RWPE2 (cell line): ENCODE measurements at regions not wholly inside any gene's neighbourhood (a gene's known extent, or its start where the extent isn't known, plus 50 kb on each side); places are given as distances from the start of the nearest gene placed in this dataset.

Experiments used
- ATAC-seq: fragments of 200-7000 bp; cut with Tn5 transposase; 3 replicates; pipeline ENCODE4 v1.9.1; 2021; ENCODE audit warnings: low read depth
- DNase-seq: peaks from one replicate; pipeline ENCODE4 v3.0.0-alpha.2; 2020; ENCODE audit warnings: low spot score
- H3K27ac ChIP-seq: fragments of 450-650 bp; 2 replicates; pipeline ENCODE4 v1.5.1; 2017; ENCODE audit warnings: mild to moderate bottlenecking; ENCODE audit not compliant: poor library complexity, severe bottlenecking
- H3K27me3 ChIP-seq: fragments of 250-450 bp; sonication (Bioruptor Pico); 2 replicates; pipeline ENCODE4 v1.5.1; 2021; ENCODE audit warnings: mild to moderate bottlenecking, moderate library complexity; ENCODE audit not compliant: insufficient read depth, poor library complexity, severe bottlenecking
- H3K36me3 ChIP-seq: fragments of 250-450 bp; sonication (Bioruptor Pico); 2 replicates; pipeline ENCODE4 v1.5.1; 2020; ENCODE audit warnings: low read depth, mild to moderate bottlenecking, moderate library complexity
- H3K4me1 ChIP-seq: fragments of 250-450 bp; sonication (Bioruptor Pico); 2 replicates; pipeline ENCODE4 v1.5.1; 2021; ENCODE audit warnings: mild to moderate bottlenecking, moderate library complexity; ENCODE audit not compliant: insufficient read depth, poor library complexity, severe bottlenecking
- H3K4me3 ChIP-seq: fragments of 250-450 bp; sonication (Bioruptor Pico); 2 replicates; pipeline ENCODE4 v1.5.1; 2021; ENCODE audit warnings: mild to moderate bottlenecking, moderate library complexity; ENCODE audit not compliant: severe bottlenecking
- H3K9me3 ChIP-seq: fragments of 250-450 bp; sonication (Bioruptor Pico); 2 replicates; pipeline ENCODE4 v1.5.1; 2021; ENCODE audit warnings: mild to moderate bottlenecking, moderate library complexity; ENCODE audit not compliant: severe bottlenecking
- TF ChIP-seq, protein P1 (sequence below): fragments of 450-650 bp; IDR thresholded peaks from one replicate; pipeline ENCODE4 v1.5.1; 2017; ENCODE audit warnings: mild to moderate bottlenecking, moderate library complexity; ENCODE audit not compliant: poor library complexity, severe bottlenecking

DNA sequence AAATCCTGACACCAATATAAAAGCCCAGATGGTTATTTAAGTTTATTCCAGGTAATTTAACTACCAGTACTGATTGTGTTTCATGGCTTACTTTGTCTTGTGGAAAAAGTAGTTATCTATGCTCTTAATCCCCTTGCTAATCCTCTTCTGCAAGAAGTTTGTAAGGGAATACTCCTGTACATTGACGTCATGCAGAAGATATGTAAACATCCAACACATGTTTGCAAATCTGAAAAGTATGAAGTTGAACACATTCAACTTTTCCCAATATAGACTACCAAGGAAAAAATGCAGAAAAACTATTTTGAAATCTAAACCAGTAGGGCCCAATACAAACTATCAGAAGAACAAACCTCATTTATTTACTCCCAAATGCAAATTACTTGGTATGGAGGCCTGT is 56.3 kb upstream of the ELL2 start:
- Histone ChIP-seq H3K27me3 (no peaks in the 10 kb centered on the region), H3K4me1 (peaks cover 13% of the 10 kb centered on the region), H3K27ac (peak overlapping the region; percentile 18), H3K9me3 (no peaks in the 10 kb centered on the region), H3K4me3 (no peak overlapping the region), H3K36me3 (peaks cover 3% of the 10 kb centered on the region; the same call in 1 of the 2 replicates)
- TF ChIP-seq, protein P1, sequence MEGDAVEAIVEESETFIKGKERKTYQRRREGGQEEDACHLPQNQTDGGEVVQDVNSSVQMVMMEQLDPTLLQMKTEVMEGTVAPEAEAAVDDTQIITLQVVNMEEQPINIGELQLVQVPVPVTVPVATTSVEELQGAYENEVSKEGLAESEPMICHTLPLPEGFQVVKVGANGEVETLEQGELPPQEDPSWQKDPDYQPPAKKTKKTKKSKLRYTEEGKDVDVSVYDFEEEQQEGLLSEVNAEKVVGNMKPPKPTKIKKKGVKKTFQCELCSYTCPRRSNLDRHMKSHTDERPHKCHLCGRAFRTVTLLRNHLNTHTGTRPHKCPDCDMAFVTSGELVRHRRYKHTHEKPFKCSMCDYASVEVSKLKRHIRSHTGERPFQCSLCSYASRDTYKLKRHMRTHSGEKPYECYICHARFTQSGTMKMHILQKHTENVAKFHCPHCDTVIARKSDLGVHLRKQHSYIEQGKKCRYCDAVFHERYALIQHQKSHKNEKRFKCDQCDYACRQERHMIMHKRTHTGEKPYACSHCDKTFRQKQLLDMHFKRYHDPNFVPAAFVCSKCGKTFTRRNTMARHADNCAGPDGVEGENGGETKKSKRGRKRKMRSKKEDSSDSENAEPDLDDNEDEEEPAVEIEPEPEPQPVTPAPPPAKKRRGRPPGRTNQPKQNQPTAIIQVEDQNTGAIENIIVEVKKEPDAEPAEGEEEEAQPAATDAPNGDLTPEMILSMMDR, result no peak
- ATAC-seq (peak; percentile 90), DNase-seq (no peak)

DNA sequence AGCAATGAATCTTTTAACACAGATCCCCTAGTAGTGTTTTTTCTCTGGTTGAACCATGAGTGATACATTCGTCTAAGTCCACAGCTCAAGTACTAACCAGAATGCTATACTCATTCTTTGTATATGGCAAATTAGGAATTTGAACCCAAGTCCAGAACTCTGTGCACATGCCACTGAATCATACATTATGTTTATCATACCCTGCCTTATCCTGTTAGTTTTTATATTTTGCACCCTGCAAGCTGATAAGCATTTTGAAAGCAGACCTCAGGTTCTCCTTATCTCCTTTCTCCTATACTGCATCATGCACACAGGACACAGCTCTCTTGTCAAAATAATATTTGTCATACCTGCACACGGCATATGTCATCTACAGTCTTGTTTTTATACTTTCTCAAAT is 54.6 kb upstream of the ELL2 start:
- no peaks in the 10 kb centered on the region for H3K9me3 ChIP-seq
- H3K27me3 ChIP-seq, result no peaks in the 10 kb centered on the region
- H3K27ac ChIP-seq, result no peak overlapping the region
- DNase-seq (no peak), ATAC-seq (no peak)
- TF ChIP-seq, protein P1, result no peak
- H3K36me3 ChIP-seq, result peaks cover 3% of the 10 kb centered on the region; the same call in 1 of the 2 replicates
- H3K4me1 ChIP-seq, result peaks cover 19% of the 10 kb centered on the region
- H3K4me3 ChIP-seq, result no peak overlapping the region

DNA sequence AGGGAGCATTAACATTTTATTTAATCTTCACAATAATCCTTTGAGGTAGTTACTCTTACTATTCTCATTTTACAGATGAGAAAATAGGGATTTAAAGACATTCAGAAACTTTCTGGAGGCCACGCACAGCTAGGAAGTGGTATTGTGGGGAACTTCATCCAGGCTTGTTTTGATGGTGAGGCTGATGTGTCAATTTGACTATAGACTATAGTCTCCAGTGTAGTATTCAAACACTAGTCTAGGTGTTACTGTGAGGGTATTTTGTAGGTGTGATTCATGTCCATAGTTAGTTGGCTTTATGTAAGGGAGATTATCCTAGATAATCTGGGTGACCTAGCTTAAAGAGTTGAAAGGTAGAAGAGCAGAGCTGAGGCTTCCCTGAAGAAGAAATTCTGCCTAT is 54.1 kb upstream of the ELL2 start:
- H3K36me3 ChIP-seq, result peaks cover 3% of the 10 kb centered on the region; the same call in 1 of the 2 replicates
- TF ChIP-seq, protein P1, result no peak
- H3K27ac ChIP-seq, result no peak overlapping the region
- H3K4me1 ChIP-seq, result peaks cover 22% of the 10 kb centered on the region
- no peak overlapping the region for H3K4me3 ChIP-seq
- no peaks in the 10 kb centered on the region for H3K9me3 ChIP-seq
- DNase-seq (no peak), ATAC-seq (no peak)
- no peaks in the 10 kb centered on the region for H3K27me3 ChIP-seq

DNA sequence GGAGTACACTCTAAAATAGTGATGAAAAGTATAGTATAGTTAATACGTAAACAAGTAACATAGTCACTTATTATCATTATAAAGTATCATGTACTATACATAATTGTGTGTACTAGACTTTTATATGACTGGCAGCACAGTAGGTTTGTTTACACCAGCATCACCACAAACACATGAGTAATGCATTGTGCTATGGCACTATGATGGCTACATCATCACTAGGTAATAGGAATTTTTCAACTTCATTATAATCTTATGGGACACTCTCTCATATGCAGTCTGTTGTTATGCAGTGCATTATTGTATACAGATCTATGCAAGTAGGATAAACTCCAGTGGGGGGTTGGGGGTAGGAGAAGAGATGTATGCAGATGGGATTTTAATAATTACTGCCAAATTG is 52.7 kb upstream of the ELL2 start:
- Histone ChIP-seq H3K36me3 (peaks cover 3% of the 10 kb centered on the region; the same call in 1 of the 2 replicates), H3K4me3 (no peak overlapping the region), H3K4me1 (peaks cover 22% of the 10 kb centered on the region), H3K27me3 (no peaks in the 10 kb centered on the region), H3K9me3 (no peaks in the 10 kb centered on the region), H3K27ac (no peak overlapping the region)
- DNase-seq (no peak), ATAC-seq (no peak)
- TF ChIP-seq, protein P1, result no peak

DNA sequence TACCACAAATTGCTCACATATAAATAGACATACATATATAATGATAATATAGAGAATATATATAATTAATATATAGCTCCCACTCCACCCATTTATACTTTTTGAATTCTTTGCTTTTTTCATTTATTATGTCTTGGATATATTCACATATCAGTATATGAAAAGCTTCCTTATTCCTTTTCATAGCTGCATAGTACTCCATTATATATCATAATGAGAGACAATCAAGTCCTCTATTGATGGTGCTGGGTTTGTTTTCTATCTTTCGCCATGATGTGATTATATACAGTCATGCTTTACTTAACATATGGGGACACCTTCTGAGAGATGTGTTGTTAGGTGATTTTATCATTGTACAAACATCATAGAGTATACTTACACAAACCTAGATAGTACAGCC is 51.6 kb upstream of the ELL2 start:
- Histone ChIP-seq H3K36me3 (peaks cover 3% of the 10 kb centered on the region; the same call in 1 of the 2 replicates), H3K9me3 (no peaks in the 10 kb centered on the region), H3K4me3 (no peak overlapping the region), H3K4me1 (peaks cover 19% of the 10 kb centered on the region), H3K27ac (no peak overlapping the region), H3K27me3 (no peaks in the 10 kb centered on the region)
- no peak for DNase-seq
- TF ChIP-seq, protein P1, result no peak
- no peak for ATAC-seq
